Prostate gland (tissue), 2 donors: ENCODE measurements at regions not wholly inside any gene's neighbourhood (a gene's known extent, or its start where the extent isn't known, plus 50 kb on each side); places are given as distances from the start of the nearest gene placed in this dataset.

Experiments
- DNase-seq: peaks from one replicate; pipeline ENCODE4 v3.0.0-alpha.2; 2019; ENCODE audit warnings: low spot score
- H3K27ac ChIP-seq, 2 donors: fragments of 200-600 bp; sonication (generic); 2 replicates each; pipeline ENCODE4 v1.5.1; 2017 to 2019
- H3K27me3 ChIP-seq: fragments of 200-600 bp; sonication (generic); replicated peaks from 2 replicates; pipeline ENCODE4 v1.5.1; 2019; ENCODE audit not compliant: insufficient read depth
- H3K36me3 ChIP-seq, 2 donors: fragments of 200-600 bp; sonication (generic); 1 replicate in 1 of 2; 2 replicates in 1 of 2; pipeline versions ENCODE4 v1.5.1 to v1.8.1; 2017 to 2019
- H3K4me1 ChIP-seq: fragments of 200-600 bp; sonication (generic); replicated peaks from 2 replicates; pipeline ENCODE4 v1.5.1; 2019
- H3K4me3 ChIP-seq, 2 donors: fragments of 200-600 bp; sonication (generic); 2 replicates each; pipeline ENCODE4 v1.5.1; 2017 to 2019
- H3K9me3 ChIP-seq: fragments of 200-600 bp; sonication (generic); 2 replicates; pipeline ENCODE4 v1.5.1; 2017
- CTCF ChIP-seq, 4 experiments: fragments of 200-600 bp in 2 of 4; fragments of 450-650 bp in 2 of 4; sonication (generic) in 2 of 4; IDR thresholded peaks; 1 replicate in 3 of 4; 2 replicates in 1 of 4; pipeline ENCODE4 v1.5.1; 2016 to 2019; ENCODE audit warnings: antibody characterized with exemption in 4 of 4, mild to moderate bottlenecking in 2 of 4, moderate library complexity in 2 of 4
- POLR2A ChIP-seq: fragments of 450-650 bp; IDR thresholded peaks from one replicate; pipeline ENCODE4 v1.6.1; 2016; ENCODE audit warnings: antibody characterized with exemption, mild to moderate bottlenecking
- POLR2AphosphoS5 ChIP-seq: sonication (generic); formaldehyde crosslinking; IDR thresholded peaks from one replicate; pipeline ENCODE4 v1.6.1; 2017; ENCODE audit warnings: antibody characterized with exemption
- WGBS: methylation state at CpG from one replicate; pipeline ENCODE4 v1.1.5; 2018; 5-methylcytosine and 5-hydroxymethylcytosine counted together
- intact Hi-C: fragments of 100-400 bp; cut with DNase I; formaldehyde crosslinking; loops from one replicate; pipeline ENCODE4 v1.14.2; 2022

DNA sequence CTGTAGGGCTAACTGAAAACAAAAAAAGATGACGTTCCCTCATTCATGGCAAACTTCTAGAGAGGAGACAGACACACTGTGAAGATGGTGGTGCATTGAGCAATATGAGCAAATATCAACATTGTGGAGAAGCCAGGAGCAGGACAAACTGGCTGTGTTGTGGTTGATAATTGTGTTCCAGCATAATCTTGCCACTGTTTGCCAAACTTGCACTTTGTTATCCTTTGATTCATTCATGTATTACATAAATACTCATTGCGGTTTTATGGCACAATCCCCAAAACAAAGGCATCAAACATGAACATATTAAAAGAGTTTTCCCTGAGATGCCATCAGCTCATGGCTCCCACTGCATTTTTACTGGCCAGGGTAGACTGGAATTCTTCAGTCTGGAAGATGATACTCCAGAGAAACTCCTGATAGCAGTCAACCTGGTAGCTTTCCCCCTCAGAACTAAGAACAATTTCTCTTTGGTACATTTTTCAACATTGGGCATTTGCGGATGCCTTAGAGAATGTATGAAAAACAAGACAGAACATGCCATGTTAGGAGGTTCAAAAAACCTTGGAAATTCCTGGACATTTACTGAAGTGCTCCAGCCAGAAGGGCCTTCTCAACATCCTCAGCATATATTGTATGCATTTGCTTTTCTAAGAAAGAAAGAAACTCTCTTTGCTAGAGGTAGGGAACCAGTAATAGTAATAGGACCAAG is 487.4 kb upstream of the CELF4 start:
- Histone ChIP-seq H3K4me3 (no peak overlapping the region), H3K27ac (no peak overlapping the region), H3K27me3 (no peaks in the 10 kb centered on the region), H3K9me3 (no peaks in the 10 kb centered on the region), H3K4me1 (no peaks in the 10 kb centered on the region), H3K36me3 (no peaks in the 10 kb centered on the region)
- no peak for DNase-seq
- TF ChIP-seq CTCF (IDR thresholded peaks at IDR 0.05) = no peak
- TF ChIP-seq POLR2A = no peak
- TF ChIP-seq POLR2AphosphoS5 = no peak
- 32% methylated on average over 3 of the region's 3 CpGs for WGBS
- intact Hi-C loops = no loop called here

DNA sequence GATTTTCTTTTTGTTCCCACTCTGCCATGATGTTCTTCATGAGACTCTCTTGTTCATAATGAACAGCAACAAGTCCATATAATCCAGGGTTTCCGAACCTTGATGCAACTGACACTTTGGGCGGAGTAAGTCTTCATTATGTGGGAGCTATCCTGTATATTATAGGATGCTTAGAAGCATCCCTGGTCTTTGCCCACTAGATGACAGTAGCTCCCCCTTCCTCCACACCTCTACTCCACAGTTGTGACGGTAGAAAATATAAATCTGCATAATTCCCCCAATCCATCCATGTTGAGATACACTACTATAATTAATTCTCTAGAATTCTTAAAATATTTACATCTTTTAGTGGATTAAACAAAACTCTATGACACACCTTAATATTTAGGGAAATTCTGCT is 482.2 kb upstream of the CELF4 start:
- Histone ChIP-seq H3K4me3 (no peak overlapping the region), H3K36me3 (no peaks in the 10 kb centered on the region), H3K27me3 (no peaks in the 10 kb centered on the region), H3K9me3 (no peaks in the 10 kb centered on the region), H3K4me1 (no peaks in the 10 kb centered on the region), H3K27ac (no peak overlapping the region)
- DNase-seq = no peak
- 76% methylated on average over 3 of the region's 3 CpGs for WGBS
- TF ChIP-seq POLR2A (no peak), CTCF (IDR thresholded peaks at IDR 0.05) (no peak), POLR2AphosphoS5 (no peak)
- intact Hi-C loops = no loop called here

- no peaks in the 10 kb centered on the region for H3K4me1 ChIP-seq
- intact Hi-C loops = no loop called here
- no peaks in the 10 kb centered on the region for H3K36me3 ChIP-seq
- H3K27me3 ChIP-seq = no peaks in the 10 kb centered on the region
- H3K4me3 ChIP-seq = no peak overlapping the region
- no peak for TF ChIP-seq POLR2AphosphoS5
- TF ChIP-seq POLR2A = no peak
- no peak for TF ChIP-seq CTCF (IDR thresholded peaks at IDR 0.05)
- no peaks in the 10 kb centered on the region for H3K9me3 ChIP-seq
- DNase-seq = no peak
- WGBS = 82% methylated on average over 3 of the region's 3 CpGs
- no peak overlapping the region for H3K27ac ChIP-seq
Observed at GRCh38 chr18:38046651-38047050, 481.1 kb upstream of the CELF4 start.

GRCh38 chr18:38045845-38046244 is 480.2 kb upstream of the CELF4 start:
- DNase-seq = no peak
- intact Hi-C loops = no loop called here
- Histone ChIP-seq H3K27me3 (no peaks in the 10 kb centered on the region), H3K9me3 (no peaks in the 10 kb centered on the region), H3K36me3 (no peaks in the 10 kb centered on the region), H3K4me1 (no peaks in the 10 kb centered on the region), H3K27ac (no peak overlapping the region), H3K4me3 (no peak overlapping the region)
- TF ChIP-seq CTCF (IDR thresholded peaks at IDR 0.05) = no peak
- TF ChIP-seq POLR2A = no peak
- 88% methylated on average over 2 of the region's 2 CpGs for WGBS

DNA sequence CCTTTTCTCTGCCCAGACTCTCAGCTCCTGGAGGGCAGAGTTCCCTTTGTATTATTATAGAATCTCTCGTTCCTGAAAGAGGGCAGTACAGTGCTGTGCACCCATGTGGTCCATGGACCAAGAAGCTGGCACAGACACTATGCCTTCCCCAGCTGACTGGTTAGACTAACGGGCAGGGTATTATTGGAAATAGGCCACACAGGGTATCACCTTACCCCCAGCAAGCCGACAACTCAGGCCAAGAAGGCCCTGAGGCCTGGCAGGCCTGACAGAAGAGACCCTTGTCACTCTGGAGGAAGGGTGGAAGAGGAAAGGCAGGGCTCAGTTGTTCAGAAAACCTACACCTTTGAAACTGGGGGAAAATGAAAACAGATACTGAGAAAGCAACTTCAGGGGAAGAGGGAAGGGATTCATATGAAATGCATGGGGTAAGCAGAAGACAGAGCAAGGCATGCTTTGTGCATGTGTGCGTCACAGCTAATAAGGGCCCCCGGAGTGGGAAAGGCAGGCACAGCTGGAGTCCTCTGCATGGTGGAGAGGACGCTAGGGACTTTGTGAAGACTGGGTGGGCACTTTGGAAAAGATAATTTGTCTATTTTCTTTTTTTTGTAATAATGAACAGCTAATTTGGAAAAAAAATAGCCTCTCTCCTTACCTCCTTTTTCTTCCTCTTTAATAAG is 476.8 kb upstream of the CELF4 start:
- no peaks in the 10 kb centered on the region for H3K36me3 ChIP-seq
- no peaks in the 10 kb centered on the region for H3K4me1 ChIP-seq
- no peak for DNase-seq
- intact Hi-C loops = no loop called here
- no peak overlapping the region for H3K27ac ChIP-seq
- 70% methylated on average over 6 of the region's 6 CpGs for WGBS
- no peak overlapping the region for H3K4me3 ChIP-seq
- TF ChIP-seq POLR2AphosphoS5 (no peak), POLR2A (no peak), CTCF (IDR thresholded peaks at IDR 0.05) (no peak)
- H3K27me3 ChIP-seq = no peaks in the 10 kb centered on the region
- H3K9me3 ChIP-seq = no peaks in the 10 kb centered on the region
